SK-N-SH (cell line): ENCODE measurements at regions not wholly inside any gene's neighbourhood (a gene's known extent, or its start where the extent isn't known, plus 50 kb on each side); places are given as distances from the start of the nearest gene placed in this dataset.

Experiments used
- CTCF ChIA-PET: fragments of 300-600, 350-600 bp; formaldehyde crosslinking; extraction: SDS; loops from one replicate; lab custom pipeline; 2021; lab: Yijun Ruan, JAX
- POLR2A ChIA-PET: fragments of 350-600 bp; sonication (Branson Sonifier 250); formaldehyde crosslinking; extraction: SDS; loops from one replicate; lab custom pipeline; 2020; ENCODE audit warnings: antibody characterized with exemption, inconsistent platforms; lab: Yijun Ruan, JAX
- DNase-seq: peaks from one replicate; pipeline ENCODE4 v3.0.0; 2012
- H2AFZ ChIP-seq: fragments of 200-600 bp; sonication (generic); 2 replicates; pipeline ENCODE4 v1.8.1; 2016; ENCODE audit warnings: antibody characterized with exemption, mild to moderate bottlenecking, low read depth
- H3F3A ChIP-seq: fragments of 200-600 bp; sonication (generic); replicated peaks from 2 replicates; pipeline ENCODE3; 2016; ENCODE audit warnings: antibody characterized with exemption, mild to moderate bottlenecking; ENCODE audit not compliant: insufficient read depth
- H3K27ac ChIP-seq, 2 experiments: fragments of 200-500 bp in 1 of 2; fragments of 200-600 bp in 1 of 2; sonication (Bioruptor generic) in 1 of 2; sonication (generic), shearing (Covaris generic) in 1 of 2; 2 replicates each; pipeline versions ENCODE4 v1.5.1 to v1.6.1; 2014 to 2016; ENCODE audit warnings: low read depth in 2 of 2, inconsistent platforms in 1 of 2, low read length in 1 of 2, mild to moderate bottlenecking in 1 of 2, mixed read lengths in 1 of 2
- H3K27me3 ChIP-seq: fragments of 200-600 bp; sonication (generic), shearing (Covaris generic); 2 replicates; pipeline ENCODE4 v1.6.1; 2016; ENCODE audit warnings: mixed run types; ENCODE audit not compliant: insufficient read depth
- H3K36me3 ChIP-seq, 2 experiments: fragments of 200-500 bp in 1 of 2; fragments of 200-600 bp in 1 of 2; sonication (Bioruptor generic) in 1 of 2; sonication (generic) in 1 of 2; replicated peaks in 1 of 2; 2 replicates each; pipeline versions ENCODE3 to v1.5.1; 2014 to 2016; ENCODE audit warnings: low read length in 1 of 2, mild to moderate bottlenecking in 1 of 2; ENCODE audit not compliant: insufficient read depth in 2 of 2, control insufficient read depth in 1 of 2
- H3K4me1 ChIP-seq, 2 experiments: fragments of 200-500 bp in 1 of 2; fragments of 200-600 bp in 1 of 2; sonication (Bioruptor generic) in 1 of 2; sonication (generic), shearing (Covaris generic) in 1 of 2; 2 replicates each; pipeline versions ENCODE4 v1.5.1 to v1.6.1; 2014 to 2016; ENCODE audit warnings: low read depth in 1 of 2, low read length in 1 of 2, mixed run types in 1 of 2; ENCODE audit not compliant: insufficient read depth in 2 of 2, control insufficient read depth in 1 of 2
- H3K4me2 ChIP-seq: fragments of 200-600 bp; sonication (generic), shearing (Covaris generic); 2 replicates; pipeline ENCODE4 v1.6.1; 2017; ENCODE audit warnings: mixed run types
- H3K4me3 ChIP-seq, 2 experiments: fragments of 200-500 bp in 1 of 2; fragments of 200-600 bp in 1 of 2; sonication (Bioruptor generic) in 1 of 2; sonication (generic), shearing (Covaris generic) in 1 of 2; 2 replicates each; pipeline versions ENCODE4 v1.5.1 to v1.8.1; 2014 to 2016; ENCODE audit warnings: low read depth in 2 of 2, inconsistent platforms in 1 of 2, low read length in 1 of 2, mild to moderate bottlenecking in 1 of 2, mixed read lengths in 1 of 2, moderate library complexity in 1 of 2
- H3K79me2 ChIP-seq: fragments of 200-600 bp; sonication (generic); 2 replicates; pipeline ENCODE4 v1.8.1; 2017; ENCODE audit warnings: mild to moderate bottlenecking; ENCODE audit not compliant: insufficient read depth
- H3K9ac ChIP-seq: fragments of 200-600 bp; sonication (generic); 2 replicates; pipeline ENCODE4 v1.6.1; 2017; ENCODE audit warnings: mixed run types
- H3K9me2 ChIP-seq: fragments of 200-600 bp; sonication (generic); 2 replicates; pipeline ENCODE4 v1.6.1; 2017; ENCODE audit warnings: mixed run types
- H3K9me3 ChIP-seq: fragments of 200-600 bp; sonication (generic); 2 replicates; pipeline ENCODE4 v1.6.1; 2017; ENCODE audit warnings: mixed run types, mild to moderate bottlenecking, moderate library complexity
- H4K20me1 ChIP-seq: fragments of 200-600 bp; sonication (generic); 2 replicates; pipeline ENCODE4 v1.6.1; 2017; ENCODE audit warnings: mild to moderate bottlenecking, mixed run types; ENCODE audit not compliant: insufficient read depth
- CHD2 ChIP-seq: fragments of 150-350 bp; IDR thresholded peaks from 2 replicates; pipeline ENCODE4 v1.6.1; 2018; ENCODE audit warnings: low read length; ENCODE audit not compliant: partially characterized antibody
- CTCF ChIP-seq: fragments of 200-600 bp; sonication (generic); IDR thresholded peaks from 2 replicates; pipeline ENCODE4 v1.6.1; 2017; ENCODE audit warnings: antibody characterized with exemption, mild to moderate bottlenecking, moderate library complexity
- JUND ChIP-seq: IDR thresholded peaks from 2 replicates; pipeline ENCODE4 v1.4.0; 2012
- MAX ChIP-seq: IDR thresholded peaks from 2 replicates; pipeline ENCODE4 v1.4.0; 2012; ENCODE audit warnings: low read depth
- MXI1 ChIP-seq: IDR thresholded peaks from 2 replicates; pipeline ENCODE4 v1.6.1; 2012; ENCODE audit warnings: mild to moderate bottlenecking, low read depth, low read length, improper control_type of control experiment
- NRF1 ChIP-seq: IDR thresholded peaks from 2 replicates; pipeline ENCODE4 v1.6.1; 2012; ENCODE audit warnings: low read depth, mild to moderate bottlenecking, low read length
- RCOR1 ChIP-seq: fragments of 150-350 bp; IDR thresholded peaks from 2 replicates; pipeline ENCODE4 v1.6.1; 2017; ENCODE audit warnings: antibody characterized with exemption, low read length
- RXRA ChIP-seq: IDR thresholded peaks from 2 replicates; pipeline ENCODE4 v1.4.0; 2012; ENCODE audit warnings: low read depth, mild to moderate bottlenecking, borderline replicate concordance
- TCF12 ChIP-seq: IDR thresholded peaks from 2 replicates; pipeline ENCODE4 v1.4.0; 2012
- USF2 ChIP-seq: fragments of 150-350 bp; IDR thresholded peaks from 2 replicates; pipeline ENCODE4 v1.6.1; 2017; ENCODE audit warnings: antibody characterized with exemption, low read length, low read depth, borderline replicate concordance
- WGBS: methylation state at CpG from one replicate; pipeline ENCODE4 v1.1.6; 2017; ENCODE audit warnings: low lambda C conversion rate; 5-methylcytosine and 5-hydroxymethylcytosine counted together
- TF ChIP-seq, protein P1 (sequence below): IDR thresholded peaks from 2 replicates; pipeline ENCODE4; 2012
- TF ChIP-seq, protein P2 (sequence below): IDR thresholded peaks from 2 replicates; pipeline ENCODE4 v1.4.0; 2012; ENCODE audit warnings: low read depth, borderline replicate concordance

DNA sequence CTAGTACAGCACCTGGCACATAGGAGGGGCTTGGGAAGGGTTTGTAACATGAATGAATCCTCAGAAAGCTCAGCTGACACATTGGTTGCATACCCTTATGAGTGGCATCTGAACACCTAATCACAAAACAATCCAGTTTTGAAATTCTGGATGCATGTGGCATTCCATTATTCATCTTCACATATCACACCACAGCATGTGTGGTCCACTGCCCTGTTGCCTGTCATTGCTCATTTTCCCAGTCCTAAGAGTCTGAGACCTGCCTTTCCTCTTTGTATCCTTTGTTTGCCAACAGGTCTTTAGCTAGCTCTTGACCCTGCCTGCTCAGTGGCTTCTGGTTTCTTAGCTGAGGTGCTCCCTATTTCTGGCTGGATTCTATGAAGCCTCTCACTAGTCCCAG lies 170.8 kb upstream of the ASIC2 start:
- Histone ChIP-seq H3K4me1 (no peaks in the 10 kb centered on the region; a peak in 1 of 4 replicates), H4K20me1 (no peaks in the 10 kb centered on the region), H3K4me2 (no peak overlapping the region), H3K27me3 (no peaks in the 10 kb centered on the region), H3K36me3 (no peaks in the 10 kb centered on the region), H3K9me2 (no peaks in the 10 kb centered on the region), H3K27ac (no peak overlapping the region), H2AFZ (no peak overlapping the region; the same call in 1 of the 2 replicates), H3K79me2 (no peaks in the 10 kb centered on the region), H3K9me3 (no peaks in the 10 kb centered on the region), H3K9ac (no peak overlapping the region), H3F3A (no peaks in the 10 kb centered on the region), H3K4me3 (no peak overlapping the region)
- no peak for DNase-seq
- ChIA-PET POLR2A (no interaction called here), CTCF (no interaction called here)
- TF ChIP-seq, protein P1, sequence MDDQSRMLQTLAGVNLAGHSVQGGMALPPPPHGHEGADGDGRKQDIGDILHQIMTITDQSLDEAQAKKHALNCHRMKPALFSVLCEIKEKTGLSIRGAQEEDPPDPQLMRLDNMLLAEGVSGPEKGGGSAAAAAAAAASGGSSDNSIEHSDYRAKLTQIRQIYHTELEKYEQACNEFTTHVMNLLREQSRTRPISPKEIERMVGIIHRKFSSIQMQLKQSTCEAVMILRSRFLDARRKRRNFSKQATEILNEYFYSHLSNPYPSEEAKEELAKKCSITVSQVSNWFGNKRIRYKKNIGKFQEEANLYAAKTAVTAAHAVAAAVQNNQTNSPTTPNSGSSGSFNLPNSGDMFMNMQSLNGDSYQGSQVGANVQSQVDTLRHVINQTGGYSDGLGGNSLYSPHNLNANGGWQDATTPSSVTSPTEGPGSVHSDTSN: peak; percentile 21; the same call in 1 of the 2 replicates
- TF ChIP-seq CTCF: no peak

DNA sequence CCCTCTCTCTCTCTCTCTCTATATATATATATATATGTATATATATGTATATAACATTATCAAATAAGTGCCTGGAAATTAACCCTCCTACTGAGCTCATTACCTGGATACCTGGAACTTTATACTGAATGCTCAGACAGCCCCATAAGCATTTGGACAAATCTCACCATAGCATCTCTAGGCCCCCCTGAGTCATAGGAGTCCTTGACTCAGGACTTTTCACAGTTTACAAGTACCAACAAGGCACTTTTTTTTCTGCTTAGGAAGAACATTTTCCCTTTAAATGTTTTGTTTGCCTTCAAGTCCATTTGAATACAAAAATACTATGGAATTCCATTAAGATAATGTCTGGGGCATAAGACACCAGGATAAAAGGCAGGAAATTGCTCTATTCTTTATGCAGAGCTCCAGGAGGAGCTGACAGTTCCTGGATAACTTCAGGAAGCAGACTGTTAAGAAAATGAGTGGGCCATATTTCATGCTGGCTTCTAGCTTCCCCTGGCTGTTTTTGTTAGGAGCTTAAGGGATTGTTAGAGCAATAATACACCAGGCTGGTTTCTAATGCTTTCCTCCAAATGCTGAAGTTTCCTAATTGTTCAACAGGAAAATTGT lies 171.7 kb upstream of the ASIC2 start:
- H3K4me1 ChIP-seq: peaks cover 0 to 6% of the 10 kb centered on the region in 2 experiments; a peak in 1 of 4 replicates
- ChIA-PET POLR2A (no interaction called here), CTCF (no interaction called here)
- DNase-seq: no peak
- H3K9me2 ChIP-seq: no peaks in the 10 kb centered on the region
- H3K36me3 ChIP-seq: no peaks in the 10 kb centered on the region
- H4K20me1 ChIP-seq: no peaks in the 10 kb centered on the region
- TF ChIP-seq RXRA: no peak
- TF ChIP-seq, protein P1: peak; percentile 46; the same call in 1 of the 2 replicates
- peak; percentile 52 for TF ChIP-seq TCF12
- TF ChIP-seq MAX: no peak
- no peaks in the 10 kb centered on the region for H3F3A ChIP-seq
- no peak overlapping the region; a peak in 1 of 4 replicates for H3K27ac ChIP-seq
- H3K9me3 ChIP-seq: no peaks in the 10 kb centered on the region
- no peak overlapping the region for H2AFZ ChIP-seq
- H3K4me2 ChIP-seq: no peak overlapping the region
- no peaks in the 10 kb centered on the region for H3K27me3 ChIP-seq
- no peak overlapping the region for H3K9ac ChIP-seq
- H3K4me3 ChIP-seq: no peak overlapping the region
- no peaks in the 10 kb centered on the region for H3K79me2 ChIP-seq

DNA sequence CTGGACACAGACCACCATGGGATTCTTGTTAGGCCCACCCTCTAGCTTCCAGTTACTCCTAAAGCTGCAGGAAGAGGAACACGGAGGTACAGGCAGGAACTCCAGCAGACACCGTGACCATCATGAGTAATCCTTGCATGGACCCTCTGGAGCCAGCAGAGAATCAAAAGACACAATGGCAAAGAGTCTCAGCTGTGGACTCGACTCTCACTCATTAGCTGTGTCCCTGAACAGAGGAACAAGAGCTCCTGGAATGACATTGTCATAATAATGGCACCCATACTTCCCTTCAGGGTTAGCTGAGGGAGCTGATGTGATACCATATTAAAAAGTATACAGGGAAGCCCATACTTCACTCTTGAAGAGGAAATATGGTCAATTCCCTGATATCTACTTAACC lies 176.3 kb upstream of the ASIC2 start:
- peaks cover 0 to 11% of the 10 kb centered on the region in 2 experiments; a peak in 1 of 4 replicates for H3K4me1 ChIP-seq
- H2AFZ ChIP-seq: no peak overlapping the region
- H3K4me3 ChIP-seq: no peak overlapping the region
- H4K20me1 ChIP-seq: no peaks in the 10 kb centered on the region
- 23% methylated on average over 3 of the region's 3 CpGs for WGBS
- peak overlapping the region in 1 of 2 experiments; percentile 48; a peak in 2 of 4 replicates for H3K27ac ChIP-seq
- ChIA-PET CTCF (interaction anchor here (1.1 kb wide), 1 partner anchor 12 kb away, joined by 4 read pairs; no protein-coding TSS in a partner anchor), POLR2A (no interaction called here)
- H3F3A ChIP-seq: no peaks in the 10 kb centered on the region
- no peaks in the 10 kb centered on the region for H3K9me3 ChIP-seq
- H3K79me2 ChIP-seq: no peaks in the 10 kb centered on the region
- H3K27me3 ChIP-seq: no peaks in the 10 kb centered on the region
- H3K4me2 ChIP-seq: peak overlapping the region; percentile 16; the same call in 1 of the 2 replicates
- no peak overlapping the region for H3K9ac ChIP-seq
- H3K36me3 ChIP-seq: no peaks in the 10 kb centered on the region
- no peaks in the 10 kb centered on the region for H3K9me2 ChIP-seq
- DNase-seq: no peak
- no peak for TF ChIP-seq MXI1
- no peak for TF ChIP-seq NRF1
- TF ChIP-seq, protein P1: no peak
- TF ChIP-seq, protein P2, sequence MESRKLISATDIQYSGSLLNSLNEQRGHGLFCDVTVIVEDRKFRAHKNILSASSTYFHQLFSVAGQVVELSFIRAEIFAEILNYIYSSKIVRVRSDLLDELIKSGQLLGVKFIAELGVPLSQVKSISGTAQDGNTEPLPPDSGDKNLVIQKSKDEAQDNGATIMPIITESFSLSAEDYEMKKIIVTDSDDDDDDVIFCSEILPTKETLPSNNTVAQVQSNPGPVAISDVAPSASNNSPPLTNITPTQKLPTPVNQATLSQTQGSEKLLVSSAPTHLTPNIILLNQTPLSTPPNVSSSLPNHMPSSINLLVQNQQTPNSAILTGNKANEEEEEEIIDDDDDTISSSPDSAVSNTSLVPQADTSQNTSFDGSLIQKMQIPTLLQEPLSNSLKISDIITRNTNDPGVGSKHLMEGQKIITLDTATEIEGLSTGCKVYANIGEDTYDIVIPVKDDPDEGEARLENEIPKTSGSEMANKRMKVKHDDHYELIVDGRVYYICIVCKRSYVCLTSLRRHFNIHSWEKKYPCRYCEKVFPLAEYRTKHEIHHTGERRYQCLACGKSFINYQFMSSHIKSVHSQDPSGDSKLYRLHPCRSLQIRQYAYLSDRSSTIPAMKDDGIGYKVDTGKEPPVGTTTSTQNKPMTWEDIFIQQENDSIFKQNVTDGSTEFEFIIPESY: no peak
- TF ChIP-seq JUND: no peak
- no peak for TF ChIP-seq CHD2
- TF ChIP-seq RCOR1: no peak
- TF ChIP-seq USF2: no peak
